ENCODE measurements at regions not wholly inside any gene's neighbourhood (a gene's known extent, or its start where the extent isn't known, plus 50 kb on each side); places are given as distances from the start of the nearest gene placed in this dataset.

DNA sequence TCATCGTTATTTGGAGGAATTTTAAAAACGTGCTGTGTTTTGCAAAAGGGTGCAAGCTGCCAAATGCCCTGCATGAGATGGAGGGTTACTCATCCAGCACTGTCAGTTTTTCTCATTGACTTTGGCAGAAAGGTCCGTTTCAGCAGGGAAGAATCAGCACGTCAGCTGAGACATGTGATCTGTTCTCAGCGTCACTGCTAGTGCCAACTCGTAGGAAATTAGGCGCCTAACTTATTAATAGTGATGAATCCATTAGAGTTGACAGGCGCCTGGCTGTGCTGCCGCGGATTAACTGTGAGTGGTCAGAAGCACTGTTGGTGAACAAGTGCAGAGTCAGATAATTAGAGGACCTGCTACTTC is 175.5 kb upstream of the FOXQ1 start:
- H3K4me3 ChIP-seq (ENCODE audit: low read depth, low read length), result no peak overlapping the region
- in situ Hi-C loops (cut with HindIII; ENCODE audit: low pct_ligation_motif_present, low sequenced_read_pairs), result no loop called here
- H3K27me3 ChIP-seq (replicated peaks), result no peaks in the 10 kb centered on the region
- H3K36me3 ChIP-seq (replicated peaks), result no peaks in the 10 kb centered on the region
- H3K27ac ChIP-seq, result no peak overlapping the region
- DNase-seq, result peak; percentile 28
- no peak for TF ChIP-seq CTCF (IDR thresholded peaks at IDR 0.05; ENCODE audit: low read depth, low read length, missing control alignments)

GRCh38 chr6:1135726-1136414 is 176.0 kb upstream of the FOXQ1 start:
- in situ Hi-C loops (cut with HindIII; ENCODE audit: low pct_ligation_motif_present, low sequenced_read_pairs), result no loop called here
- Histone ChIP-seq H3K27ac (no peak overlapping the region), H3K27me3 (replicated peaks) (no peaks in the 10 kb centered on the region), H3K36me3 (replicated peaks) (no peaks in the 10 kb centered on the region), H3K4me3 (ENCODE audit: low read depth, low read length) (no peak overlapping the region)
- DNase-seq, result no peak
- TF ChIP-seq CTCF (IDR thresholded peaks at IDR 0.05; ENCODE audit: low read depth, low read length, missing control alignments), result no peak

DNA sequence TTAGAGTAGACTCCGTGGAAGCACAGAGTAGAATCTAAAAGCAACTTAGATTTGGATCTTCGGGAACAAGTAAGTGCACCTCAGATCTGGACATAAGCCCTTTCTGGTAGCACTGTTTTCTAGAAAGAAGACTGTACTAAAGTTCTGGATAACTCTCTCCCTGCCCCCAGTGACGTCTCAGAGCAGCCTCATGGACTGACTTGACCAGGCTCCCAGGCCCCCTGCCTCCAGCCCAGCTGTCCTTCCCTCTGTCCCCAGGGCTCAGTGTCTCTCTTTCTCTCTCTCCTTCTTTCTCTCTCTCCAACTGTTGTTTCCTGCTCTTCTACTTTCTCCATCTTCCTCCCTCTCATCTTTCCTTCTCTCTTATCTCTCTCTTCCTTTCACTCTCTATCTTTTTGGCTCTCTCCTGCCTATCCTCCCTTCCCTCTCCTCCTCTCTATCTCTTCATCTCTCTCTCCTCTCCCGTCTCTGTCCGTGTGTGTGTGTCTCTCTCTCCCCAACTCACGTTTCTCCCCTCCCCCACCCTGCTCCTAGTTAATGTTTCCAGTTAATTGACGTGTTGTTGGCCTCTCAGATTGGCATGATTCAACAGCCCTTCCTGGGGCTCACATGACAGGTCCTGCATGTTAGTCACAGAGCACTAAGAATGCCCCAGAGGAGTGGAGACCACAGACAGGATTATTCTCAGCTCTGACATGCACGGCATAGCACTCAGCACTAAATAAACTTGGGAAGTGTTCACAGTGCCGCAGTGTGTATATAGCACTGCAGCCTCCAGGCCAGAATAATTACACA is 180.4 kb upstream of the FOXQ1 start:
- Histone ChIP-seq H3K4me3 (ENCODE audit: low read depth, low read length) (no peak overlapping the region), H3K27ac (no peak overlapping the region), H3K27me3 (replicated peaks) (no peaks in the 10 kb centered on the region), H3K36me3 (replicated peaks) (no peaks in the 10 kb centered on the region)
- in situ Hi-C loops (cut with HindIII; ENCODE audit: low pct_ligation_motif_present, low sequenced_read_pairs), result no loop called here
- peak; percentile 39 for DNase-seq
- no peak for TF ChIP-seq CTCF (IDR thresholded peaks at IDR 0.05; ENCODE audit: low read depth, low read length, missing control alignments)

DNA sequence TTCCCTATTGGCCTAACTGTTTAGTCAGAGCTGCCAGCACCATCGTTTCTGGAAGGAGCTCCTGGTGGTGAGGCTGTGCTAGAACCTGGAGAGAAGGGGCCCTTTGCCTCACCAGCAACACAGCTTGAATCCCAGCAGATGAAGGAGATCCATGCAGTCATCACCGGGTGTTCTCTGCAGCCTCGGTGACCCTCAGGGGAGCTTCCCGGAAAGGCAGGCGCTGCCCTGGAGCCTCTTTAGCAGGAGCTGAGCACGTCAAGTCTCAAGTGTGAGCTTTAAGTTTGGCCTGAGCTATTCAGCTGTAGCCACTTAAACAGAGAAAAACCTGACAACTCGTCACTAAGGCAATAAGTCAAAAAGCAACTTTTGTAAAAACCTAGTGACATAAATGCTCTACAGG is 181.2 kb upstream of the FOXQ1 start:
- Histone ChIP-seq H3K36me3 (replicated peaks) (no peaks in the 10 kb centered on the region), H3K27me3 (replicated peaks) (no peaks in the 10 kb centered on the region), H3K27ac (no peak overlapping the region), H3K4me3 (ENCODE audit: low read depth, low read length) (no peak overlapping the region)
- no peak for DNase-seq
- TF ChIP-seq CTCF (IDR thresholded peaks at IDR 0.05; ENCODE audit: low read depth, low read length, missing control alignments), result no peak
- in situ Hi-C loops (cut with HindIII; ENCODE audit: low pct_ligation_motif_present, low sequenced_read_pairs), result no loop called here

- no peaks in the 10 kb centered on the region for H3K36me3 ChIP-seq (replicated peaks)
- DNase-seq, result no peak
- no peak overlapping the region for H3K27ac ChIP-seq
- in situ Hi-C loops (cut with HindIII; ENCODE audit: low pct_ligation_motif_present, low sequenced_read_pairs), result no loop called here
- H3K27me3 ChIP-seq (replicated peaks), result no peaks in the 10 kb centered on the region
- TF ChIP-seq CTCF (IDR thresholded peaks at IDR 0.05; ENCODE audit: low read depth, low read length, missing control alignments), result no peak
- H3K4me3 ChIP-seq (ENCODE audit: low read depth, low read length), result no peak overlapping the region
Observed at GRCh38 chr6:1129131-1129530, 182.8 kb upstream of the FOXQ1 start.
